MG63 (cell line): ENCODE measurements at regions not wholly inside any gene's neighbourhood (a gene's known extent, or its start where the extent isn't known, plus 50 kb on each side); places are given as distances from the start of the nearest gene placed in this dataset.
"Not testable (repeated sequence)": the region's sequence is repeated elsewhere in the genome, so short reads cannot be mapped to it uniquely, and the experiment has no call there.

Experiments
- DNase-seq: peaks from one replicate; pipeline ENCODE4 v3.0.0-alpha.2; 2020
- H3K27me3 ChIP-seq: fragments of 250-450 bp; sonication (Bioruptor Pico); 2 replicates; pipeline ENCODE4 v1.5.1; 2020; ENCODE audit warnings: mild to moderate bottlenecking, moderate library complexity
- H3K36me3 ChIP-seq: fragments of 250-450 bp; sonication (Bioruptor Pico); 2 replicates; pipeline ENCODE4 v1.5.1; 2020; ENCODE audit warnings: mild to moderate bottlenecking, moderate library complexity
- H3K4me3 ChIP-seq: fragments of 250-450 bp; sonication (Bioruptor Pico); 2 replicates; pipeline ENCODE4 v1.5.1; 2020; ENCODE audit warnings: mild to moderate bottlenecking, moderate library complexity
- H3K9me3 ChIP-seq: fragments of 250-450 bp; sonication (Bioruptor Pico); 2 replicates; pipeline ENCODE4 v1.5.1; 2020; ENCODE audit warnings: mild to moderate bottlenecking, moderate library complexity

DNA sequence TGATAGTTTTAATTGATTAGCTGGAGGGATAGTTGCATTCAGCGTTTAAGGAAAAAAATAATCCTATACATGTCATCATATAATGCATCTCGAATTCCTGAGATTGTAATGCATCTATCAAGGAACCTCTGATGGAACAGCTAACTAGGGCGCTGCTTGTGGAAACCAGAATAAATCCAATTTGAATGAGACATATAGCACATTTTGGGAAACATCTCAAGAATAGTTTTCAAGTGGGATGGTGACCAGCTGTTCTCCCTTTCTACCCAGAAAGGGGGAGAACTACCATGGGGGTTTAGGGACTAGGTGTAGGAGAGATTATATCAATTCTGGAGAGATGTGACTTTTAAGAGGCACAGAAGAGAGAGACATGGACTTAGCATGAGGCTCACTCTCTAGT, 319.3 kb upstream of the BRINP1 start:
- Histone ChIP-seq H3K4me3 (no peak overlapping the region), H3K9me3 (no peaks in the 10 kb centered on the region), H3K36me3 (no peaks in the 10 kb centered on the region), H3K27me3 (no peaks in the 10 kb centered on the region)
- DNase-seq, result no peak

DNA sequence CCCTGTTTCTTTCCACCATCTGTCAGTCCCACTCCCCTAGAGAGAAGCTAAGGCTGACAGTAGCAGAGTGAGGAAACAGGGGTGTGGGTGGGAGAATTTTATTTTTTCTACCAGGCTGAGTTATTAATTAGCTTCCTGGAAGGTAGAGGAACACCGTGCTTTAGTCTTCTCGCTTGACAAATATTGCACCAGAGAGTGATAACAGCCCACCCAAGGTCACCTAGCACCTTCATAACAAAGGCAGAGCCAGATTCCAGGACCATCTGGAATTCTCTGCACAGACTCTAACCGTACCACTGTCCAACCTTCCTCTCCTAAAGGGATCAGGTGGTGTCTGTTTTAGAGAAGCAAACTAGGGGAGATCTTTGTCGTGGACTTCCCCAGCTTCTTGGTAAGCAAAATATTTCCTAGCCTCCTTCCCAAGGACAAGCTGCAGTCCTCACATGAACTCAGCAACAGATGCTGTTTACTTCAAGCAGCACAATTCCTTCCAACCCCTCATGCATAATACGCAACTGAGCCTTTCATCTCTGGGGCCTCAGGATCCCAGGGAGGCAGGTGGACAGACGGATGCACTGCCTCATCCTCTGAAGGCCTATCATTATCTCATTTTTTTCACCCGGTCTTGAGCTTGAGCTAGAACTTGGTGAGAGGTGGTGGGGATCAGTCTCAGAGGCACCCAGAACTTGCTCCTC, 308.7 kb upstream of the BRINP1 start:
- H3K36me3 ChIP-seq, result no peaks in the 10 kb centered on the region
- no peak for DNase-seq
- H3K9me3 ChIP-seq, result no peaks in the 10 kb centered on the region
- H3K4me3 ChIP-seq, result no peak overlapping the region
- H3K27me3 ChIP-seq, result no peaks in the 10 kb centered on the region

DNA sequence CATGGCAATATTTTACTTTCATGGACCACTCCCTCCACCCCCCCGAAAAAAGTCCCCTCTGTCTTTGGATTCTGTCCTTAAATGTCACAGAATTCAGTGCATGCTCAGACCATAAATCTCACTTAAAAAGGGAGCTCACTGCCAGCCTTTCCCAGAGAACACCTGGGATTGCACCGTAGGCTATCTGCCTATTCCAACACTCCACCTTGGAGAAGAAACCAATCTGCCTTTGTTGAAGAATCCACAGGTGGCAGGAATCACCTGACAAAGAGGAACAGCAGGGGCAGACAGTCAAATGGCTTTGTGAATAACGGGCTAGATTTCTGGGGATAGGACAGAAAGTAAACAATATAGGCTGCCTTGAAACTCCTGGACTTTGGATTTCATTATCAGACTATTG, 306.7 kb upstream of the BRINP1 start:
- DNase-seq, result no peak
- Histone ChIP-seq H3K36me3 (no peaks in the 10 kb centered on the region), H3K9me3 (no peaks in the 10 kb centered on the region), H3K4me3 (no peak overlapping the region), H3K27me3 (no peaks in the 10 kb centered on the region)

DNA sequence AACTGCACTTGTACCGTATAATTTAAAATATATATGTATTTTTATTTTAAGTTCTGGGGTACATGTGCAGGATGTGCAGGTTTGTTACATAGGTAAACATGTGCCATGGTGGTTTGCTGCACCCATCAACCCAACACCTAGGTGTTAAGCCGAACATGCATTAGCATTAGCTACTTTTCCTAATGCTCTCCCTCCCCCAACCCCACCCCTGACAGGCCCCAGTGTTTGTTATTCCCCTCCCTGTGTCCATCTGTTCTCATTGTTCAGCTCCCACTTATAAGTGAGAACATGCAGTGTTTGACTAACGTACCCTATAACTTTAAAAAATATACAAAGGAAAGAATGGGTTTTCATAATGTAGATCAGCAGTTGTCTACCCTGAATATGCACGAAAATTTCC, 303.5 kb upstream of the BRINP1 start:
- H3K27me3 ChIP-seq, H3K36me3 ChIP-seq, H3K4me3 ChIP-seq, H3K9me3 ChIP-seq, DNase-seq: not testable (repeated sequence)

DNA sequence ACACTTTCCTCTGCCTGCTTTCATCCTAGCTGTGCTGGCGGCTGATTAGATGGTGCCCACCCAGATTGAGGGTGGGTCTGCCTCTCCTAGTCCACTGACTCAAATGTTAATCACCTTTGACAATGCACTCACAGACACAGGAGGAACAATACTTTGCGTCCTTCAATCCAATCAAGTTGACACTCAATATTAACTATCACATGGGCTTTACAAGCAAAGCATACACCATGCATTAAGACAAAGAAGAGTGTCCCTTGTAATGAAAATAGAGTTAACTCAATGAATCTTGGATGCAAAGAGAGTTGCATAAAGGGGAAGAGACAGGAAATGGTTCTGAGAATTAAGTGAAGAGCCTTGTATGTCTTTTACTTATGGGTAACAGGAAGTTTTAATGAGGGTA, 298.7 kb upstream of the BRINP1 start:
- no peak overlapping the region for H3K4me3 ChIP-seq
- H3K9me3 ChIP-seq, result no peaks in the 10 kb centered on the region
- no peaks in the 10 kb centered on the region for H3K36me3 ChIP-seq
- H3K27me3 ChIP-seq, result no peaks in the 10 kb centered on the region
- no peak for DNase-seq

DNA sequence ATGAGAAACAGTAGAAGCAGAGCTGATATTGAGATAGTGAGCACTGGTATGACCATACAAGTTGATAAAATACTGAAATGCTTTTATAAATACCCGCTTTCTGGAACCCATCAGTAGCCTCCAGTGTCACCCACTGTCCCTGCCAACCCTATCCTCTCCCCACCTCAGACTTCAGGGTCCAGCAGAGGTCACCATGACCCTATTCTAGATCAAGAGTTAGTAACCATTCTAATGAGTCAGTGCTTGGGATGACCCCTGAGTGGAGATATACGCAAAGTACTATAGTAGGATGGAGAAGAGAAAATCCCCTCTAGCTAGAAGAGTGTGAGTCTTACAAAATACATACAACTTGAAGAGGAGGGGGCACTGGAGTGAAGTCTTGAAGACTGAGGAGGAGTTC, 297.9 kb upstream of the BRINP1 start:
- H3K4me3 ChIP-seq, result no peak overlapping the region
- H3K27me3 ChIP-seq, result no peaks in the 10 kb centered on the region
- H3K36me3 ChIP-seq, result no peaks in the 10 kb centered on the region
- H3K9me3 ChIP-seq, result no peaks in the 10 kb centered on the region
- DNase-seq, result no peak

DNA sequence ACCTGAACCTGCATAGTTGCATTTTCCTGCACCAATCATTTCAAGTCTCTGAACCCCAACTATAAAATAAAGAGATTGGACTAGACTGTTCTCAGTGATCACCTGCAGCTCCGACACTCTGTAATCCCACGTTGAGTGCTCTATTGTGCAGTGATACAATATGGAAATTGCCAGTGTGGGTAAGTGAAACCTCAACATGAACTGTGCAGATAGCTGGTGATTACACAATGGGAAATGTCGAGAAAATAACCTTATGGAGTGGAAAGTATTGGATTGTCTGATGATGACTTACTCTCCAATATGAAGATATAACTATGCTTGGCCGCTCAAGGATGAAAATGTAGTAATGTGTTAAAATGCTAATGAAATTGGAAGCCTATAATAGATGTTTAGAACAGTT, 293.1 kb upstream of the BRINP1 start:
- Histone ChIP-seq H3K4me3 (no peak overlapping the region), H3K36me3 (no peaks in the 10 kb centered on the region), H3K9me3 (no peaks in the 10 kb centered on the region), H3K27me3 (no peaks in the 10 kb centered on the region)
- DNase-seq, result no peak

DNA sequence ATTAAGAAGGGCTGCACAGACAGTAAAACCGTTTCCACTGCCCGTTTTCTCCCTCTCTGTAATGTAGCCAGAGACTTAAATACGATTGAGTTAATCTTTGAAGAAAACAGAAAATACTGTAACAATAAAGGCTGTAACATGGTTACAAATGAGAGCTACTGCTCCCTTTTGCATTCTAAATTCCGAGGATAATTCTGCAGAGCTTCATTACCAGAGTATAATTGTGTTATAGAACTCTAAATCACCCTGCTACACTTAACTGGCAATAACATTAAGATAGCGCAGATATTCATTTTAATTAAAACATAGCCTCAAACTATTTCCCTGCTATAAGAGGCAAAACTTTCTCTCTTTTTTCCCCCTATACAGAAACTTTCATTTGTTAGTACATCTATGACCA, 283.7 kb upstream of the BRINP1 start:
- Histone ChIP-seq H3K36me3 (no peaks in the 10 kb centered on the region), H3K9me3 (no peaks in the 10 kb centered on the region), H3K27me3 (peaks cover 13% of the 10 kb centered on the region; the same call in 1 of the 2 replicates), H3K4me3 (no peak overlapping the region)
- DNase-seq, result no peak

DNA sequence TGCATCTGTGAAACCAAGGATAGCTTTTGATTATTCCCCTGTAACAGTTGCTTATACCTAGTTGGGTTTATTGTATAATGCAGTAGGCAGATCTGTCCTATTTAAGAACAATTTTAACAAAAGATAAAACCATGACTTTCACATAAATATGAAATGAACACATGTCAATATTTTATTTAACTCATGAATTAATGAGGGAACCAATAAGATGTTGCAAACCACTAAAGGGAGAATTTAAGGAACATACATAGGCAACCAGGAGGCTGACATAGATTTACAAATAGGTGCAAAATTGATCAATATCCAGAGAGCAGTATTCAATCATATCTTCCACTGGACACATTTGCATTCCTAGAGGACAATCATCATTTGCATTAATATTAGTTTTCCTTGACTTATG, 280.0 kb upstream of the BRINP1 start:
- Histone ChIP-seq H3K27me3 (peaks cover 6% of the 10 kb centered on the region; the same call in 1 of the 2 replicates), H3K36me3 (no peaks in the 10 kb centered on the region), H3K9me3 (no peaks in the 10 kb centered on the region), H3K4me3 (no peak overlapping the region)
- no peak for DNase-seq

DNA sequence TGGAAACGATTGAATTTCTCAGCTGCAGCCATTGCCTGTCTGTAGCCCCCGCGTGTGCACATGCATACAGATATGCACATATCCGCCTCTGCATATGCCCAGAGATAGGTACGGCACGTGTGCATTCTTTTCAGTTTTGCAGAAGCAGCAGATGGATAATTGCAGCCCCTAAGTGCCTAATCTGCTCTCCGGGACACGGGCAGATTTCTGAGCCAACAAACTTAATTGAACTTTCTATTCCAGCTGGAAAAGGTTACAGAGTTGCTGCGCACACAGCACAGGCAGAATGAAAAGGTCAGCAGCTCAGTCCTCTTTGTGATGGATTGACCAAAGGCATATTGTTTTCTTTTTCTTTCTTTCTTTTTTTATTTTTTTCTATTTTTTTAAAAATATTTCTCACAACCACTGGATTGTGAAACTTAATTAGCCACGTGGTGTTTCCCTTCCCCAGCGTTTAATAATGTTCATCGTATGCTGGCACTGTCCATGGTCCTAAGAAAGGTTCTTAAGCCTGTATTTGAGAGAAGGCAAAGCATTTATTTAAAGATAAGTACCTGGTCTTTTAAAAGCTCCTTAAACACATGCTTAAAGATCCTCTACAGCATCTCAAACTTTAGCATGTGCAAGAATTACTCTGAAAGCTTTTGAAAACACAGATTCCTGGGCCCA, 270.2 kb upstream of the BRINP1 start:
- H3K27me3 ChIP-seq, result no peaks in the 10 kb centered on the region
- DNase-seq, result no peak
- H3K9me3 ChIP-seq, result no peaks in the 10 kb centered on the region
- no peak overlapping the region for H3K4me3 ChIP-seq
- H3K36me3 ChIP-seq, result no peaks in the 10 kb centered on the region

DNA sequence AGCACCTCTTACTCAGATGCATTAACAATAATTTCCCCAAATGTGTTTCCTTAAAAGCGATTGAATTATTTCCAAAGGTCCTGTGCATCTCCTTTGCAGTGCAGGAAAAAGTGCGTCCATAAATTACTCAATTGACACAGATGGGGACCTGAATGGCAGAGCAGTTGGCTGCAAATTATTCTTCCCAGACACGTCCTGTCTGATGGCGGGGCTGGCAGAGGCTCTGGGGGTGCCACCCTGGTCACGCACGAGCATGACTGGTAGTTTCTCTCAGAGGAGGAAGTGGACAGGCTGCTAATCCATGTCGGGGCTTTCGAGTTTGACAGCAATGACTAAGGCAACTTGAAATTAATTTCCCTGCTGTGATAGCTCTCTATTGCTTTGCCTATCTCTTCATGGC, 264.8 kb upstream of the BRINP1 start:
- Histone ChIP-seq H3K36me3 (no peaks in the 10 kb centered on the region), H3K4me3 (no peak overlapping the region), H3K27me3 (no peaks in the 10 kb centered on the region), H3K9me3 (no peaks in the 10 kb centered on the region)
- DNase-seq, result no peak

DNA sequence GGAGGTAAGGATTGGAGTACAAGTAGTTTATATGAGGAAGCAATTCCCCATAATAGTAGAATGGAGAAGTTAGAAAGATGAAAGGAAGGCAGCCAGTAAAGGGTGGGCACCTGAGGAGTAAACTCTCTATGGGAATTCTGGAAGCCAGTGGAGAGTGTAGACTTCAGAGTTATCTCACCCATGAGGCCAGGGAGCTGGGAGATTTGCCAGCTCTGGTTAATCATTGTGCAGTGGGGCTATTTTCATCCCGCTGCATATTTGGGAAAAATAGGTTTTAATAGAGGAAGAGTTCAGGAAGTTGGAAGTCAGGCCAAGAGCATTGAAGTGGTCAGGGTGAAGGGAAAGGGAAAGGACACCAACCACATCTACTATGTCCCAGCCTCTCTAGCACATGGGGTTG, 242.3 kb upstream of the BRINP1 start:
- DNase-seq, result peak; percentile 9
- Histone ChIP-seq H3K36me3 (no peaks in the 10 kb centered on the region), H3K9me3 (no peaks in the 10 kb centered on the region), H3K27me3 (no peaks in the 10 kb centered on the region), H3K4me3 (no peak overlapping the region)

DNA sequence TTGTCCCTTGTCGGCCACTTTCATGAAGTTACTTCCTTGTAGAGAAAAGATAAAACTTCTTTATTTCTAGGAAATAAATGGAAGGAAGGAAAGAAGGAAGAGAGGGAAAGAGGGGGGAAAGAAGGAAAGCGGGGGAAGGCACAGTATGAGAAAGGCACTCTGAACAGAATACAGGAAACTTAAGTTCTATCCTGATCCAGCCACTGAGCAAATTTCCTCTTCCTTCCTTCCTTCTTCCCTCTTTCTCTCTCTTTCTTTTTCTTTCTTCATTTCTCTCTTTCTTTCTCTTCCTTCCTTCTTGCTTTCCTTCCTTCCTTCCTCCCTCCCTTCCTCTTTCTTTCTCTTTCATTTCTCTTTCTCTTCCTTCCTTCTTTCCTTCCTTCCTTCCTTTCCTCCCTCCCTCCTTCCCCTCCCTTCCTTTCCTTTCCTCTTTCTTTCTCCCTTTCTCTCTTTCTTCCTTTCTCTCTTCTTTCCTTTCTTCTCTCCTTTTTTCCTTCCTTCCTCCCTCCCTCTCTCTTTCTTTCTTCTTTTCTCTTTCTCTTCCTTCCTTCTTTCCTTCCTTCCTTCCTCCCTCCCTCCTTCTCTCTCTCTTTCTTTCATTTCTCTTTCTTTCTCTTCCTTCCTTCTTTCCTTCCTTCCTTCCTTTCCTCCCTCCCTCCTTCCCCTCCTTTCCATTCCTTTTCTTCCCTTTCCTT, 240.2 kb upstream of the BRINP1 start:
- no peak for DNase-seq
- Histone ChIP-seq H3K36me3 (no peaks in the 10 kb centered on the region), H3K9me3 (no peaks in the 10 kb centered on the region), H3K27me3 (no peaks in the 10 kb centered on the region), H3K4me3 (no peak overlapping the region)

DNA sequence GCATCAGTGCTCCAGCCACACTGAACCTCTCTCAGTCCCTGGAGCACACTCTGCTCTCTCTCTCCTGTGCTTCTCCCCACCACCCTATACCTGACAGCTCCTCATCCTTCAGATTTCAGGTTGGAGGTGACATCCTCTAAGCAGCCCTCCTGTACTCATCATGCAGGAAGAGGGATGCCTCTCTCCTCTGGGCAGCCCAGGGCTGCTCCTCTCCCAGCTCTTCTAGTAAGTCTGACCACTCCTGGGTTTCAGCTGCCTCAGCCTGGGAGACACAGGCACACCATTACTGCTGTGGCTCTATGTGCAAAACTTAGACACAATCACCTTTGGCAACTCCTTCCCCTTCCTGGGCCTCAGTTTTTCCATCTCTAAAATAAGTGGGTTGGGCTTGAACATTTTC, 232.4 kb upstream of the BRINP1 start:
- no peaks in the 10 kb centered on the region for H3K36me3 ChIP-seq
- no peak for DNase-seq
- no peak overlapping the region for H3K4me3 ChIP-seq
- H3K27me3 ChIP-seq, result no peaks in the 10 kb centered on the region
- no peaks in the 10 kb centered on the region for H3K9me3 ChIP-seq

DNA sequence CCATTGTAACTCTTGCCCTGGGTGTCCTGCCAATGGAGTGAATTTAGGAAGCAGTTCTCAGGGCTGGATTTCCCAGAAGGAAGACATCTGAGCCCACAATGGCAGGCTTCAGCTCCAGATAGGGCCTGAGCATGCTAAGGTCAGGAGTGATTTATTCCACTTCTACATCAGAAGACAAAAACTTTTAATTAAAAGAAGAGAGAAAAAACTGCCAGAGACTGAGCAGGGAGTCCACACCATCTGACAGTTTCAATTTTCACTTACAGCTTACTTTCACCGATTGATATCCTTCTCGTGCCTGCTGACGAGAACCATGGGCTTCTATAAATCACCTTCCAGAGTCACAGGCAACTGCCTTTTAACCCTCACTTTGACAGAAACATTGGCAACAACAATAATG, 228.3 kb upstream of the BRINP1 start:
- no peaks in the 10 kb centered on the region for H3K9me3 ChIP-seq
- H3K4me3 ChIP-seq, result no peak overlapping the region
- no peak for DNase-seq
- H3K36me3 ChIP-seq, result no peaks in the 10 kb centered on the region
- no peaks in the 10 kb centered on the region for H3K27me3 ChIP-seq

DNA sequence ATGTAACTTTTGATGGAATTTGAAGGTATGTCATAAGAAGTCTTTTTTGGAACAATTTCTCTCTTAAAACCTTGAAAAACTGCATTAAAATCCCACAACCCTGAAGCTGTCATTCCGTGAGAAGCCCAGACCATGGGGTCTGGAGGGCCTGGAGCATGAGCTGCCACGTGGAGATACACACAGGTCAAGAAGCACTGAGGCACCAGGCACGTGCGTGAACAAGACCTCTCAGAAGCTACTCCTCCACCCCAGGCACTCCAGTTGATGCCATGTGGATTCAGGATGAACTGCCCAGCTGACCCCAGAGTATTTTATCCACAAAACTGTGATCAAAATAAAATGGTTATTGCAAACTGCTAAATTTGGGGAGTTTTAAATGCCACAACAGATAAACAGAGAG, 227.5 kb upstream of the BRINP1 start:
- no peak for DNase-seq
- H3K4me3 ChIP-seq, result no peak overlapping the region

DNA sequence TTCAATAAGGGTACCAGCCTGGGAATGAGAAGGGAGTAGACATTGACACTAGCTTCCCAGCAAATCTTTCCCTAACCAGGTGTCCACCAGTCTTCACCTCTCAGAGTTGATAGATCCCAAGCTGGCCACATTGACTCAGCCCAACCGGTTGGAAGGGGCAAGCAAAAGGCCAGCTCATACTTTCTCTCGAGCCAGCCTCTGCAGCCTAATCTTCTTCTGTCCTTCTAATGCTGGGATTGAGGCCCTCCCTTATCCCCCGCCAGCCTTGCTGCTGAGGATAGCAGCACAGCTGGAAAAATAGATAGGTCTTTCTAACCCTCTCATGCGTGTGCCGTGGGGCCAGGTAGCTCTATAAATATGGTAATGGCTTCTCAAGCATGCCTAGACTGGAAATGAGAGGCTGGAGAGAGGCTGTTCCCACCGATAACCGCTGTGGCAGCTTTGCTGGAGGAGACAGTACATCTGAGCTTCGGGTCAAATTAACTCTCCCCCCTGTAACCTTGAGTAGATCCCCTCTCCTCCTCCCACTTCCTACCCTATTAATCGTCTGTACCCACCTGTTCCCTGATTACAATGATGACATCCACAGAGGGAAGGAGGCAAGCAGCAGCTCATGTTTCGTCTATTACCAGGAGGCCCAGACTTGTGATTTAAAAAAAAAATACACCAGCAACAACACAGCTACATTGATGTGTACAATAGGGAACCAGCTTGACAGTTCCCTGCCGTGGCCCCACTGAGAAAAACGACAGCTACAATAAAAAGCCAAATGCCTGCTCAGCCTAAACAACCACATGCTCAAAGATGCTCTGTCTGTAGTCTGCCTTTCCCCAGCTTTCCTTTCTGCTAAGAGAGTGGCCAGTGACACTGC, 219.9 kb upstream of the BRINP1 start:
- Histone ChIP-seq H3K4me3 (no peak overlapping the region), H3K36me3 (no peaks in the 10 kb centered on the region), H3K27me3 (no peaks in the 10 kb centered on the region), H3K9me3 (no peaks in the 10 kb centered on the region)
- DNase-seq, result no peak

More for the DNA sequence above, 227.5 kb upstream of the BRINP1 start:
- H3K36me3 ChIP-seq, result no peaks in the 10 kb centered on the region
- no peaks in the 10 kb centered on the region for H3K9me3 ChIP-seq
- no peaks in the 10 kb centered on the region for H3K27me3 ChIP-seq
